Central memory CD8-positive, alpha-beta T cell (primary cell): ENCODE measurements at regions not wholly inside any gene's neighbourhood (a gene's known extent, or its start where the extent isn't known, plus 50 kb on each side); places are given as distances from the start of the nearest gene placed in this dataset.
"Not testable (repeated sequence)": the region's sequence is repeated elsewhere in the genome, so short reads cannot be mapped to it uniquely, and the experiment has no call there.

Experiments
- ATAC-seq: fragments of 150-1000 bp; cut with Tn5 transposase; replicated peaks from 2 replicates; pipeline ENCODE4 v1.10.0; 2022; ENCODE audit warnings: mild to moderate bottlenecking, moderate FRiP score, moderate number of reproducible peaks; ENCODE audit not compliant: poor library complexity, severe bottlenecking; ENCODE audit errors: extremely low read depth
- DNase-seq, 2 donors: peaks; one replicate each; pipeline ENCODE4 v3.0.0; 2021; ENCODE audit warnings: low spot score in 2 of 2
- H3K27ac Mint-ChIP-seq: one replicate; pipeline ENCODE4 v1.8.0; 2022; ENCODE audit warnings: low read depth, mild to moderate bottlenecking, moderate library complexity, mixed read lengths
- H3K27me3 Mint-ChIP-seq: one replicate; pipeline ENCODE4 v1.8.0; 2022; ENCODE audit warnings: mixed read lengths
- H3K36me3 Mint-ChIP-seq: one replicate; pipeline ENCODE4 v1.8.0; 2022; ENCODE audit warnings: mild to moderate bottlenecking, moderate library complexity, mixed read lengths; ENCODE audit not compliant: insufficient read depth
- H3K4me1 Mint-ChIP-seq: one replicate; pipeline ENCODE4 v1.8.0; 2022; ENCODE audit warnings: mixed read lengths
- H3K4me3 Mint-ChIP-seq: one replicate; pipeline ENCODE4 v1.8.0; 2022; ENCODE audit warnings: mild to moderate bottlenecking, moderate library complexity, mixed read lengths
- H3K9me3 Mint-ChIP-seq: one replicate; pipeline ENCODE4 v1.8.0; 2022; ENCODE audit warnings: mixed read lengths

- not testable (repeated sequence) for DNase-seq, H3K4me3 Mint-ChIP-seq, H3K4me1 Mint-ChIP-seq, H3K27ac Mint-ChIP-seq, H3K36me3 Mint-ChIP-seq, H3K27me3 Mint-ChIP-seq, H3K9me3 Mint-ChIP-seq, ATAC-seq
These were observed 71.4 kb upstream of the CSF1 start for GRCh38 chr1:109839276-109839675.

GRCh38 chr1:109838838-109839240 lies 71.8 kb upstream of the CSF1 start:
- H3K27me3 Mint-ChIP-seq, result peaks cover 7% of the 10 kb centered on the region
- DNase-seq, result no peak
- H3K27ac Mint-ChIP-seq, result no peak overlapping the region
- no peaks in the 10 kb centered on the region for H3K4me1 Mint-ChIP-seq
- H3K36me3 Mint-ChIP-seq, result no peaks in the 10 kb centered on the region
- no peak overlapping the region for H3K4me3 Mint-ChIP-seq
- H3K9me3 Mint-ChIP-seq, result no peaks in the 10 kb centered on the region
- no peak for ATAC-seq

GRCh38 chr1:109837852-109838570 lies 72.6 kb upstream of the CSF1 start:
- Mint-ChIP-seq H3K4me3 (no peak overlapping the region), H3K27me3 (peaks cover 7% of the 10 kb centered on the region), H3K4me1 (no peaks in the 10 kb centered on the region), H3K9me3 (no peaks in the 10 kb centered on the region), H3K27ac (no peak overlapping the region), H3K36me3 (no peaks in the 10 kb centered on the region)
- ATAC-seq (no peak), DNase-seq (no peak)

- DNase-seq, H3K27me3 Mint-ChIP-seq, H3K27ac Mint-ChIP-seq, H3K4me1 Mint-ChIP-seq, ATAC-seq, H3K4me3 Mint-ChIP-seq, H3K36me3 Mint-ChIP-seq, H3K9me3 Mint-ChIP-seq: not testable (repeated sequence)
These were observed 71.9 kb upstream of the EPS8L3 start for GRCh38 chr1:109835645-109836044.

GRCh38 chr1:109834951-109835350 lies 71.2 kb upstream of the EPS8L3 start:
- H3K27me3 Mint-ChIP-seq, result peaks cover 7% of the 10 kb centered on the region
- H3K4me3 Mint-ChIP-seq, result no peak overlapping the region
- H3K27ac Mint-ChIP-seq, result no peak overlapping the region
- no peaks in the 10 kb centered on the region for H3K4me1 Mint-ChIP-seq
- ATAC-seq (no peak), DNase-seq (no peak)
- H3K9me3 Mint-ChIP-seq, result no peaks in the 10 kb centered on the region
- H3K36me3 Mint-ChIP-seq, result no peaks in the 10 kb centered on the region

GRCh38 chr1:109832945-109833344 lies 69.2 kb upstream of the EPS8L3 start:
- Mint-ChIP-seq H3K4me3 (no peak overlapping the region), H3K9me3 (no peaks in the 10 kb centered on the region), H3K27me3 (peaks cover 7% of the 10 kb centered on the region), H3K4me1 (no peaks in the 10 kb centered on the region), H3K36me3 (no peaks in the 10 kb centered on the region), H3K27ac (no peak overlapping the region)
- DNase-seq (no peak), ATAC-seq (no peak)

GRCh38 chr1:109828756-109829505 lies 65.2 kb upstream of the EPS8L3 start:
- Mint-ChIP-seq H3K4me3 (no peak overlapping the region), H3K4me1 (peaks cover 14% of the 10 kb centered on the region), H3K27me3 (no peaks in the 10 kb centered on the region), H3K36me3 (no peaks in the 10 kb centered on the region), H3K9me3 (no peaks in the 10 kb centered on the region), H3K27ac (no peak overlapping the region)
- no peak for ATAC-seq
- no peak for DNase-seq

GRCh38 chr1:109827986-109828385 lies 64.3 kb upstream of the EPS8L3 start:
- Mint-ChIP-seq H3K27ac (no peak overlapping the region), H3K36me3 (no peaks in the 10 kb centered on the region)

GRCh38 chr1:109827466-109827865 lies 63.7 kb upstream of the EPS8L3 start:
- Mint-ChIP-seq H3K9me3 (no peaks in the 10 kb centered on the region), H3K4me3 (no peak overlapping the region), H3K4me1 (peaks cover 24% of the 10 kb centered on the region), H3K27ac (no peak overlapping the region), H3K36me3 (no peaks in the 10 kb centered on the region), H3K27me3 (no peaks in the 10 kb centered on the region)
- DNase-seq (no peak), ATAC-seq (no peak)

More at GRCh38 chr1:109827986-109828385, 64.3 kb upstream of the EPS8L3 start:
- Mint-ChIP-seq H3K4me1 (peaks cover 19% of the 10 kb centered on the region), H3K27me3 (no peaks in the 10 kb centered on the region), H3K9me3 (no peaks in the 10 kb centered on the region), H3K4me3 (no peak overlapping the region)
- DNase-seq (no peak), ATAC-seq (no peak)

- no peak for ATAC-seq
- H3K4me1 Mint-ChIP-seq, result peaks cover 26% of the 10 kb centered on the region
These were observed 63.2 kb upstream of the EPS8L3 start for GRCh38 chr1:109826930-109827349.

GRCh38 chr1:109826446-109826845 lies 62.7 kb upstream of the EPS8L3 start:
- Mint-ChIP-seq H3K27ac (no peak overlapping the region), H3K36me3 (no peaks in the 10 kb centered on the region), H3K27me3 (no peaks in the 10 kb centered on the region), H3K9me3 (no peaks in the 10 kb centered on the region), H3K4me3 (no peak overlapping the region), H3K4me1 (peaks cover 26% of the 10 kb centered on the region)
- DNase-seq (no peak), ATAC-seq (no peak)

More at GRCh38 chr1:109826930-109827349, 63.2 kb upstream of the EPS8L3 start:
- Mint-ChIP-seq H3K4me3 (no peak overlapping the region), H3K9me3 (no peaks in the 10 kb centered on the region), H3K27me3 (no peaks in the 10 kb centered on the region), H3K27ac (no peak overlapping the region), H3K36me3 (no peaks in the 10 kb centered on the region)
- DNase-seq, result no peak

- no peaks in the 10 kb centered on the region for H3K9me3 Mint-ChIP-seq
- DNase-seq (no peak), ATAC-seq (no peak)
- no peaks in the 10 kb centered on the region for H3K27me3 Mint-ChIP-seq
- H3K4me3 Mint-ChIP-seq, result no peak overlapping the region
- H3K27ac Mint-ChIP-seq, result no peak overlapping the region
- peaks cover 1% of the 10 kb centered on the region for H3K36me3 Mint-ChIP-seq
- H3K4me1 Mint-ChIP-seq, result peaks cover 32% of the 10 kb centered on the region
These were observed 60.8 kb upstream of the EPS8L3 start for GRCh38 chr1:109824349-109825115.
